ENCODE measurements at regions not wholly inside any gene's neighbourhood (a gene's known extent, or its start where the extent isn't known, plus 50 kb on each side); places are given as distances from the start of the nearest gene placed in this dataset.
A peak's percentile ranks its signal among the peaks of the same experiment; 100 is the strongest.

DNA sequence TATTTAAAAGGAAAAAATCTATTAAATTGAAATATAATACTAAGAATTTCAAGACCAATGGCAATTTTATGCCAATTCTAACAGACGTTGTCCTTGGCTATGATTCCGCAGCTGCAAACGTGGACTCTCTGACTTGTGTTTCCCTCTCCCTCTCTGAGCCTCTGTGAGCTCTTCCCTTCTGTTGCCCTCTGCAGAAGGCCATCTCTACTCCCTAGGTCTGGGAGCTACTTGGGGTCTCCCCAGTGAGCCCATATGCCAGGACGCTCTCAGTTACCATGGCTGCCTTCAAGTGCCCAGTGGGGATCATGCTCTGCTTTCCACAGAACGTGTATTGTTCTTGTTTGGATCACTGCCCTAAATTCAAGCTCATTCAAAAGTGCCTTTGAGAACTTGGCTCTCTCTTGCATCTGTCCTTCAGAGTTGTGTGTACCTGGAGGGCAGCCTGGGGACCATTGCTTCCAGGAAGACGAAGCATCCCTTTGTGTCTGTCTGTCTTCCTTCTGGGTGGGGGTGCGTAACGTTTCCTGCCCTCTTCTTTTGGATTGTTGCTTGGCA is 97.5 kb upstream of the TSPAN2 start:
- no peak for DNase-seq
- Histone ChIP-seq H2AFZ (ENCODE audit: low read length) (no peak overlapping the region), H4K20me1 (ENCODE audit: control insufficient read depth, insufficient read depth, insufficient read length) (no peaks in the 10 kb centered on the region), H3T11ph (ENCODE audit: low read length) (no peak overlapping the region), H3K27ac (ENCODE audit: insufficient read length, low read depth, low read length) (no peak overlapping the region), H4K5ac (ENCODE audit: insufficient read length, low read depth, low read length) (peak overlapping the region; percentile 34), H3K23me2 (ENCODE audit: insufficient read length, low read depth, low read length, poor library complexity, severe bottlenecking) (no peaks in the 10 kb centered on the region), H3K4me1 (ENCODE audit: insufficient read depth, low read length) (no peaks in the 10 kb centered on the region), H2BK12ac (ENCODE audit: insufficient read length, low read depth, low read length) (no peak overlapping the region), H3K18ac (ENCODE audit: insufficient read length, low read depth, low read length) (no peak overlapping the region), H3K79me1 (ENCODE audit: insufficient read depth, low read depth, low read length, poor library complexity, severe bottlenecking) (no peaks in the 10 kb centered on the region), H3K14ac (ENCODE audit: insufficient read depth, low read length) (no peak overlapping the region), H2AK5ac (ENCODE audit: insufficient read length, low read length) (no peak overlapping the region), H3K23ac (ENCODE audit: insufficient read length, low read depth, low read length) (no peak overlapping the region), H3K27me3 (ENCODE audit: insufficient read depth, low read length) (no peaks in the 10 kb centered on the region), H2BK15ac (ENCODE audit: low read depth, low read length) (no peak overlapping the region), H3K9ac (ENCODE audit: extremely low read depth, insufficient read length, low read length) (no peak overlapping the region), H2BK20ac (ENCODE audit: low read depth, low read length, poor library complexity, severe bottlenecking) (no peak overlapping the region), H2BK120ac (ENCODE audit: low read depth, low read length, poor library complexity, severe bottlenecking) (no peak overlapping the region), H3K9me3 (ENCODE audit: control insufficient read depth, low read depth, low read length) (no peaks in the 10 kb centered on the region), H3K4ac (ENCODE audit: low read depth, low read length) (no peak overlapping the region), H4K91ac (ENCODE audit: insufficient read length, low read depth, low read length) (no peak overlapping the region), H3K4me2 (ENCODE audit: insufficient read depth, insufficient read length, low read length) (no peak overlapping the region), H3K79me2 (ENCODE audit: insufficient read depth, low read length) (no peaks in the 10 kb centered on the region), H3K56ac (ENCODE audit: insufficient read length, low read depth, low read length) (no peak overlapping the region), H4K8ac (replicated peaks; ENCODE audit: insufficient read length, low read depth, low read length) (no peak overlapping the region), H2BK5ac (ENCODE audit: insufficient read length, low read length) (no peak overlapping the region)
- Mint-ChIP-seq H3K36me3 (ENCODE audit: insufficient read depth in 1 of 3, low read depth in 3 of 3) (no peaks in the 10 kb centered on the region), H3K4me1 (peaks cover 5 to 6% of the 10 kb centered on the region in 2 experiments; a peak in 2 of 4 replicates), H3K9me3 (no peaks in the 10 kb centered on the region), H3K4me3 (no peak overlapping the region), H3K27me3 (ENCODE audit: low read depth) (no peaks in the 10 kb centered on the region), H3K27ac (no peak overlapping the region)
- no peak for TF ChIP-seq CTCF (conservative IDR thresholded peaks at IDR 0.05)
- WGBS (ENCODE audit: extremely low coverage, insufficient read length, low lambda C conversion rate), result no CpG with 5 or more reads among the region's 8 CpGs
